GM19239 (cell line): ENCODE measurements at regions not wholly inside any gene's neighbourhood (a gene's known extent, or its start where the extent isn't known, plus 50 kb on each side); places are given as distances from the start of the nearest gene placed in this dataset.

Experiments used
- DNase-seq: peaks from one replicate; pipeline ENCODE4 v3.0.0; 2011; ENCODE audit warnings: low spot score; ENCODE audit not compliant: insufficient read length
- FAIRE-seq: peaks from 2 replicates; lab custom pipeline; 2011; peaks lifted over from hg19 to GRCh38; lab: Jason Lieb, UNC

- DNase-seq = no peak
- no peak for FAIRE-seq
Observed at GRCh38 chr5:126192226-126192625, 231.0 kb upstream of the GRAMD2B start.

- FAIRE-seq (no peak), DNase-seq (no peak)
Observed at GRCh38 chr5:126195410-126196100, 227.7 kb upstream of the GRAMD2B start.

- FAIRE-seq = no peak
- DNase-seq = no peak
Observed at GRCh38 chr5:126198531-126198930, 224.7 kb upstream of the GRAMD2B start.

- no peak for FAIRE-seq
- DNase-seq = no peak
Observed at GRCh38 chr5:126199467-126199866, 223.7 kb upstream of the GRAMD2B start.

- DNase-seq (no peak), FAIRE-seq (peak; percentile 70)
Observed at GRCh38 chr5:126208691-126209090, 214.5 kb upstream of the GRAMD2B start.

GRCh38 chr5:126210955-126211354 lies 212.3 kb upstream of the GRAMD2B start:
- no peak for FAIRE-seq
- DNase-seq = no peak

GRCh38 chr5:126219616-126220015 lies 203.6 kb upstream of the GRAMD2B start:
- no peak for DNase-seq
- FAIRE-seq = no peak

- DNase-seq = no peak
- FAIRE-seq = no peak
Observed at GRCh38 chr5:126220725-126221124, 202.5 kb upstream of the GRAMD2B start.

GRCh38 chr5:126228934-126229333 lies 194.3 kb upstream of the GRAMD2B start:
- FAIRE-seq = no peak
- DNase-seq = no peak

GRCh38 chr5:126233256-126233655 lies 190.0 kb upstream of the GRAMD2B start:
- DNase-seq (no peak), FAIRE-seq (no peak)

- DNase-seq (no peak), FAIRE-seq (no peak)
Observed at GRCh38 chr5:126234563-126235195, 188.5 kb upstream of the GRAMD2B start.

GRCh38 chr5:126235628-126236027 lies 187.6 kb upstream of the GRAMD2B start:
- no peak for DNase-seq
- no peak for FAIRE-seq

GRCh38 chr5:126236994-126237393 lies 186.2 kb upstream of the GRAMD2B start:
- FAIRE-seq = no peak
- DNase-seq = no peak

- FAIRE-seq = no peak
Observed at GRCh38 chr5:126248611-126249010, 174.6 kb upstream of the GRAMD2B start.

GRCh38 chr5:126251024-126251423 lies 172.2 kb upstream of the GRAMD2B start:
- no peak for FAIRE-seq
- DNase-seq = no peak

More at GRCh38 chr5:126248611-126249010, 174.6 kb upstream of the GRAMD2B start:
- no peak for DNase-seq

- no peak for FAIRE-seq
Observed at GRCh38 chr5:126253406-126253805, 169.8 kb upstream of the GRAMD2B start.

GRCh38 chr5:126263591-126264184 lies 159.5 kb upstream of the GRAMD2B start:
- DNase-seq (no peak), FAIRE-seq (no peak)

More at GRCh38 chr5:126253406-126253805, 169.8 kb upstream of the GRAMD2B start:
- DNase-seq = no peak

GRCh38 chr5:126265917-126266316 lies 157.3 kb upstream of the GRAMD2B start:
- no peak for FAIRE-seq
- DNase-seq = no peak

GRCh38 chr5:126267438-126267837 lies 155.8 kb upstream of the GRAMD2B start:
- FAIRE-seq = no peak
- DNase-seq = no peak

GRCh38 chr5:126268697-126269315 lies 154.4 kb upstream of the GRAMD2B start:
- no peak for FAIRE-seq

GRCh38 chr5:126269511-126269910 lies 153.7 kb upstream of the GRAMD2B start:
- no peak for DNase-seq
- FAIRE-seq = no peak

More at GRCh38 chr5:126268697-126269315, 154.4 kb upstream of the GRAMD2B start:
- DNase-seq = no peak
